Trophoblast cell (in vitro differentiated cells and primary cell): ENCODE measurements at regions not wholly inside any gene's neighbourhood (a gene's known extent, or its start where the extent isn't known, plus 50 kb on each side); places are given as distances from the start of the nearest gene placed in this dataset.

Experiments
- DNase-seq, 2 donors: peaks; one replicate each; pipeline ENCODE4 v3.0.0-alpha.2; 2016
- H2AFZ ChIP-seq: 2 replicates; pipeline ENCODE4 v1.6.1; 2013; ENCODE audit warnings: low read length, moderate library complexity, mild to moderate bottlenecking; ENCODE audit not compliant: insufficient read depth, poor library complexity
- H2AK5ac ChIP-seq: 2 replicates; pipeline ENCODE4 v1.6.1; 2013; ENCODE audit warnings: mild to moderate bottlenecking, low read length
- H2BK120ac ChIP-seq: 2 replicates; pipeline ENCODE4 v1.6.1; 2013; ENCODE audit warnings: low read length, mild to moderate bottlenecking, moderate library complexity; ENCODE audit not compliant: insufficient read depth, poor library complexity
- H2BK12ac ChIP-seq: 2 replicates; pipeline ENCODE4 v1.6.1; 2013; ENCODE audit warnings: mild to moderate bottlenecking, low read length, moderate library complexity
- H2BK5ac ChIP-seq: 2 replicates; pipeline ENCODE4 v1.6.1; 2013; ENCODE audit warnings: low read length, low read depth, moderate library complexity, mild to moderate bottlenecking; ENCODE audit not compliant: poor library complexity
- H3K14ac ChIP-seq: 2 replicates; pipeline ENCODE4 v1.6.1; 2013; ENCODE audit warnings: mild to moderate bottlenecking, low read length
- H3K18ac ChIP-seq: 2 replicates; pipeline ENCODE4 v1.6.1; 2013; ENCODE audit warnings: mild to moderate bottlenecking, low read length
- H3K23ac ChIP-seq: 2 replicates; pipeline ENCODE4 v1.6.1; 2013; ENCODE audit warnings: low read length
- H3K27ac ChIP-seq: 2 replicates; pipeline ENCODE4 v1.5.1; 2013; ENCODE audit warnings: low read depth, mild to moderate bottlenecking, inconsistent platforms, low read length, moderate library complexity
- H3K27me3 ChIP-seq: 2 replicates; pipeline ENCODE4 v1.6.1; 2013; ENCODE audit warnings: inconsistent platforms, mild to moderate bottlenecking, low read length, moderate library complexity; ENCODE audit not compliant: insufficient read depth
- H3K36me3 ChIP-seq, 2 experiments: 1 replicate in 1 of 2; 2 replicates in 1 of 2; pipeline ENCODE4 v1.6.1; 2013; ENCODE audit warnings: low read length in 2 of 2, mild to moderate bottlenecking in 2 of 2, moderate library complexity in 1 of 2; ENCODE audit not compliant: insufficient read depth in 2 of 2, control insufficient read depth in 1 of 2
- H3K4ac ChIP-seq: 2 replicates; pipeline ENCODE4 v1.6.1; 2013; ENCODE audit warnings: low read depth, mild to moderate bottlenecking, low read length, moderate library complexity
- H3K4me1 ChIP-seq, 2 experiments: 1 replicate in 1 of 2; 2 replicates in 1 of 2; pipeline ENCODE4 v1.6.1; 2013; ENCODE audit warnings: low read length in 2 of 2, mild to moderate bottlenecking in 2 of 2, moderate library complexity in 1 of 2; ENCODE audit not compliant: insufficient read depth in 2 of 2, control insufficient read depth in 1 of 2
- H3K4me2 ChIP-seq: 2 replicates; pipeline ENCODE4 v1.6.1; 2013; ENCODE audit warnings: inconsistent platforms, mild to moderate bottlenecking, low read length, moderate library complexity
- H3K4me3 ChIP-seq: 2 replicates; pipeline ENCODE4 v1.5.1; 2013; ENCODE audit warnings: mild to moderate bottlenecking, low read depth, low read length, inconsistent platforms
- H3K79me1 ChIP-seq: one replicate; pipeline ENCODE4 v1.6.1; 2013; ENCODE audit warnings: low read length
- H3K79me2 ChIP-seq: 2 replicates; pipeline ENCODE4 v1.6.1; 2013; ENCODE audit warnings: low read length, mild to moderate bottlenecking; ENCODE audit not compliant: control insufficient read depth, insufficient read depth, poor library complexity
- H3K9ac ChIP-seq: 2 replicates; pipeline ENCODE4 v1.6.1; 2013; ENCODE audit warnings: mild to moderate bottlenecking, low read length
- H3K9me3 ChIP-seq: 2 replicates; pipeline ENCODE4 v1.6.1; 2013; ENCODE audit warnings: low read depth, mild to moderate bottlenecking, control low read depth, inconsistent platforms, low read length; ENCODE audit not compliant: insufficient read depth
- H4K12ac ChIP-seq: 2 replicates; pipeline ENCODE4 v1.6.1; 2013; ENCODE audit warnings: low read depth, mild to moderate bottlenecking, low read length, moderate library complexity
- H4K8ac ChIP-seq: 2 replicates; pipeline ENCODE4 v1.6.1; 2013; ENCODE audit warnings: low read depth, mild to moderate bottlenecking, low read length, moderate library complexity
- H4K91ac ChIP-seq: one replicate; pipeline ENCODE4 v1.6.1; 2013; ENCODE audit warnings: low read depth, mild to moderate bottlenecking, low read length, moderate library complexity
- WGBS: extraction: QIAGEN DNeasy Blood & Tissue Kit; methylation state at CpG from one replicate; pipeline ENCODE4 v1.1.7; 2013; ENCODE audit warnings: missing lambda C conversion rate; ENCODE audit not compliant: insufficient read length, insufficient coverage; ENCODE audit errors: extremely low coverage; 5-methylcytosine and 5-hydroxymethylcytosine counted together

GRCh38 chr10:53601260-53601875 lies 828.8 kb upstream of the MBL2 start:
- Histone ChIP-seq H2AK5ac (no peak overlapping the region), H3K4ac (no peak overlapping the region), H3K9ac (no peak overlapping the region), H2BK5ac (no peak overlapping the region), H3K9me3 (no peaks in the 10 kb centered on the region), H2AFZ (no peak overlapping the region), H4K12ac (no peak overlapping the region), H3K27me3 (no peaks in the 10 kb centered on the region), H2BK12ac (no peak overlapping the region), H3K79me1 (peaks cover 23% of the 10 kb centered on the region), H3K4me2 (no peak overlapping the region), H4K8ac (no peak overlapping the region), H3K14ac (no peak overlapping the region), H2BK120ac (no peak overlapping the region), H3K36me3 (no peaks in the 10 kb centered on the region), H3K4me3 (no peak overlapping the region), H3K18ac (no peak overlapping the region), H4K91ac (no peak overlapping the region), H3K79me2 (no peaks in the 10 kb centered on the region), H3K23ac (no peak overlapping the region), H3K4me1 (peaks cover 2 to 7% of the 10 kb centered on the region in 2 experiments), H3K27ac (no peak overlapping the region)
- DNase-seq: peak in 1 of 2 donors; percentile 62
- WGBS: no CpG with 5 or more reads among the region's 11 CpGs

GRCh38 chr10:53598914-53599313 lies 826.3 kb upstream of the MBL2 start:
- H2AFZ ChIP-seq: no peak overlapping the region
- no peak overlapping the region for H3K9ac ChIP-seq
- no peak overlapping the region for H3K18ac ChIP-seq
- no peaks in the 10 kb centered on the region for H3K36me3 ChIP-seq
- H3K23ac ChIP-seq: no peak overlapping the region
- H4K91ac ChIP-seq: no peak overlapping the region
- no peak overlapping the region for H3K14ac ChIP-seq
- no peaks in the 10 kb centered on the region for H3K9me3 ChIP-seq
- no CpG with 5 or more reads among the region's 2 CpGs for WGBS
- peak overlapping the region; percentile 64 for H2BK5ac ChIP-seq
- H3K27ac ChIP-seq: peak overlapping the region; percentile 94
- peak overlapping the region; percentile 25 for H2BK120ac ChIP-seq
- DNase-seq: peak; percentile 42 to 48
- no peak overlapping the region for H4K8ac ChIP-seq
- no peaks in the 10 kb centered on the region for H3K79me2 ChIP-seq
- H2AK5ac ChIP-seq: no peak overlapping the region
- peaks cover 26% of the 10 kb centered on the region for H3K79me1 ChIP-seq
- peaks cover 2 to 3% of the 10 kb centered on the region in 2 experiments for H3K4me1 ChIP-seq
- H3K4me2 ChIP-seq: no peak overlapping the region
- H3K27me3 ChIP-seq: no peaks in the 10 kb centered on the region
- no peak overlapping the region for H3K4me3 ChIP-seq
- no peak overlapping the region for H3K4ac ChIP-seq
- H4K12ac ChIP-seq: no peak overlapping the region
- no peak overlapping the region for H2BK12ac ChIP-seq

GRCh38 chr10:53597835-53598251 lies 825.3 kb upstream of the MBL2 start:
- no peak overlapping the region for H4K12ac ChIP-seq
- WGBS: no CpG with 5 or more reads among the region's 2 CpGs

GRCh38 chr10:53580465-53580864 lies 807.9 kb upstream of the MBL2 start:
- no peak overlapping the region for H3K9ac ChIP-seq
- H4K8ac ChIP-seq: no peak overlapping the region
- H3K27ac ChIP-seq: no peak overlapping the region
- H2BK5ac ChIP-seq: no peak overlapping the region
- no peak overlapping the region for H3K4me3 ChIP-seq
- no peak overlapping the region for H3K4me2 ChIP-seq
- H3K27me3 ChIP-seq: no peaks in the 10 kb centered on the region
- no peak overlapping the region for H2AK5ac ChIP-seq
- no peak overlapping the region for H3K14ac ChIP-seq
- no peak overlapping the region for H4K12ac ChIP-seq
- H4K91ac ChIP-seq: no peak overlapping the region
- H2BK12ac ChIP-seq: no peak overlapping the region
- H2AFZ ChIP-seq: no peak overlapping the region
- no peak overlapping the region for H3K23ac ChIP-seq
- no peak overlapping the region for H2BK120ac ChIP-seq
- DNase-seq: no peak
- H3K79me1 ChIP-seq: peaks cover 2% of the 10 kb centered on the region
- H3K79me2 ChIP-seq: no peaks in the 10 kb centered on the region
- no peaks in the 10 kb centered on the region for H3K9me3 ChIP-seq
- no CpG with 5 or more reads among the region's 2 CpGs for WGBS
- H3K4me1 ChIP-seq: no peaks in the 10 kb centered on the region
- H3K4ac ChIP-seq: no peak overlapping the region
- no peak overlapping the region for H3K18ac ChIP-seq
- no peaks in the 10 kb centered on the region for H3K36me3 ChIP-seq

More at GRCh38 chr10:53597835-53598251, 825.3 kb upstream of the MBL2 start:
- Histone ChIP-seq H3K18ac (no peak overlapping the region), H3K23ac (no peak overlapping the region), H3K9me3 (peaks cover 3% of the 10 kb centered on the region), H3K79me1 (peaks cover 35% of the 10 kb centered on the region), H2AFZ (no peak overlapping the region), H3K79me2 (no peaks in the 10 kb centered on the region), H3K36me3 (peaks cover 0 to 3% of the 10 kb centered on the region in 2 experiments), H3K4me2 (no peak overlapping the region), H3K4me1 (peaks cover 2 to 3% of the 10 kb centered on the region in 2 experiments), H3K4me3 (no peak overlapping the region), H3K27ac (peak overlapping the region; percentile 100), H2BK12ac (no peak overlapping the region), H3K14ac (no peak overlapping the region), H3K9ac (no peak overlapping the region), H2BK5ac (no peak overlapping the region), H4K91ac (no peak overlapping the region), H4K8ac (no peak overlapping the region), H3K4ac (no peak overlapping the region), H2BK120ac (peak overlapping the region; percentile 43), H2AK5ac (no peak overlapping the region), H3K27me3 (no peaks in the 10 kb centered on the region)
- DNase-seq: peak in 1 of 2 donors; percentile 20
